ENCODE measurements at regions not wholly inside any gene's neighbourhood (a gene's known extent, or its start where the extent isn't known, plus 50 kb on each side); places are given as distances from the start of the nearest gene placed in this dataset.

DNA sequence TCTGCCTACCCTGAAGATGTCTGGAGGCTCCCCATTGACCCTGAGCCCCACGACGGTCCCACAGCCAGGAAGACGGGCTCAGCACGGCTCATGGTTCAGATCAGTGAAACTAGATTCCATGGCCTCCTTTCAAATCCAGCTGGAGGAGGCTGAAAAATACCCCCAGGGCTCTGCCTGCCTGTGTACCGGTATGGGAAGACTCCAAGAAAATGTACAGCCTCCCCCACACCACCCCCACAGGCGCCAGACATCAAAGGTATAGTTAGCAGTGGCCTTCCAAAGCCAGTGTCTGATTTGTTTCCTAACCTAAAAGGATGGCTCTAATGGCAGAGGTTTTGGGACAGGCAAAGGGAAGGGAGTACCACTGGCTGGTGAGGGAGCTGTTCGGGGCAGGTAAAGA lies 86.2 kb upstream of the SNAP25 start:
- TF ChIP-seq, protein P1, sequence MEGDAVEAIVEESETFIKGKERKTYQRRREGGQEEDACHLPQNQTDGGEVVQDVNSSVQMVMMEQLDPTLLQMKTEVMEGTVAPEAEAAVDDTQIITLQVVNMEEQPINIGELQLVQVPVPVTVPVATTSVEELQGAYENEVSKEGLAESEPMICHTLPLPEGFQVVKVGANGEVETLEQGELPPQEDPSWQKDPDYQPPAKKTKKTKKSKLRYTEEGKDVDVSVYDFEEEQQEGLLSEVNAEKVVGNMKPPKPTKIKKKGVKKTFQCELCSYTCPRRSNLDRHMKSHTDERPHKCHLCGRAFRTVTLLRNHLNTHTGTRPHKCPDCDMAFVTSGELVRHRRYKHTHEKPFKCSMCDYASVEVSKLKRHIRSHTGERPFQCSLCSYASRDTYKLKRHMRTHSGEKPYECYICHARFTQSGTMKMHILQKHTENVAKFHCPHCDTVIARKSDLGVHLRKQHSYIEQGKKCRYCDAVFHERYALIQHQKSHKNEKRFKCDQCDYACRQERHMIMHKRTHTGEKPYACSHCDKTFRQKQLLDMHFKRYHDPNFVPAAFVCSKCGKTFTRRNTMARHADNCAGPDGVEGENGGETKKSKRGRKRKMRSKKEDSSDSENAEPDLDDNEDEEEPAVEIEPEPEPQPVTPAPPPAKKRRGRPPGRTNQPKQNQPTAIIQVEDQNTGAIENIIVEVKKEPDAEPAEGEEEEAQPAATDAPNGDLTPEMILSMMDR (IDR thresholded peaks at IDR 0.05): no peak
- no peak for TF ChIP-seq POLR2A (IDR thresholded peaks at IDR 0.05)
